DLD1 (cell line): ENCODE measurements at regions not wholly inside any gene's neighbourhood (a gene's known extent, or its start where the extent isn't known, plus 50 kb on each side); places are given as distances from the start of the nearest gene placed in this dataset.
"Not testable (repeated sequence)": the region's sequence is repeated elsewhere in the genome, so short reads cannot be mapped to it uniquely, and the experiment has no call there.

Experiments used
- in situ Hi-C: cut with HindIII; loops from 2 replicates; pipeline ENCODE4 v1.10.0; 2017; ENCODE audit warnings: low sequenced_read_pairs

DNA sequence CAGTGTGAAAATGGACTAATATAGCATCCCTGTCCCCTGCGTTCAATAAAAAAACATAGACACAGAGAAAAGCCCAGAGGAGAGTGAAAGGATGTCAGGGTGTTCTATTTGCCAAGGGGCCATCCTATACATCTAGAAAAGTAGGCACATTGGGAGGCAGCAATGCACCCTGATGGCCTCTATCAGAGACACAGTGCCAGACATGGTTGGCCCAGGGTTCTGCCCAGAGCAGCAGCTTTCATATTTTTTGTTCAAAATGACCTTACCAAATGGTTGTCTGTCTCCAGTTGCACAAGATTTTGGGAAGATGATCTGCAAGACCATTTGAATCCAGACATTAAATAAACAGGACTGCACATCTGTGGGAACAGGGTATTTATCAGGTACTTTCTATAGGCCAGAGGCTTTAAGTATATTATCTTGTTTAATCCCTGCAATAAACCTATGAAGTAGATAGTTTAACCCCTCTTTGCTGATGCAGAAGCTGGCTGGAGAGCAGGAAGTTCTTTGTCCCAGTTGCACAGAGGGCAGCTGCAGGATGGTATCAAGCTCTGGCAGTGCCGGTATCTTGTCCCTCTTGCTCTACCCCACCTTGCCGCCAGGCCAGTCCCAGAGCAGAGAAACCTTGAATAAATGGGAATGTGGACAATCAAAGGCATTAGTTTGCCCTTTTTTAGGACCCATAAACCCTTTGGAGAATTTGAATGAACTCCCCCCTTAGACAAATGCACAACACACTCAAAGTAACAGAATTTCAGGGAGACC lies 171.8 kb upstream of the PWP1 start:
- in situ Hi-C loops, result no loop called here

DNA sequence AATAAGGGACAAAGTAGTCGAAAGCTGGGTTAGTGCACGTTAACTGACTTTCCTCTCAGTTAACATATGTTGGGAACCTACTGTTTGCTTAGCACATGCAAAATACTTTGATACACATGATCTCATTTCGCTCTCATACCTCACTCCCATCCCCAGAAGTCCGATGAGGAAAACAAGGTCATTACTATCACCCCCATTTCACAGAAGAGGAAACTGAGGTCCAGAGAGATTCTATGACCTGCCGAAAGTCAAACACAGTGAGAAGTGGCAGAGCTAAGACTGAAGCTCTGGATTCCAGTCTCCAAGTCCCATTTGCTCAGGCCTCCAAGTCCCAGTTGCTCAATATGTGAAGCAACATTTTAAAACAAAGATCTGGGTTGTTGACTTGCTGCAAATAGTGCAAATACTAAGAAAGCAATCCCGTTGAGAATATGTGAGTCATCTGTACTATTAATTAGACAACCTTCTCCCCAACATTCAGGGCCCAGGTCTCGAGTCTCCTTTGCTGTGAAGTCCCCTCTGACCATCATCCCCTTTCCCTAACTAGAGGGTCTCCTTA lies 170.6 kb upstream of the PWP1 start:
- in situ Hi-C loops, result no loop called here

DNA sequence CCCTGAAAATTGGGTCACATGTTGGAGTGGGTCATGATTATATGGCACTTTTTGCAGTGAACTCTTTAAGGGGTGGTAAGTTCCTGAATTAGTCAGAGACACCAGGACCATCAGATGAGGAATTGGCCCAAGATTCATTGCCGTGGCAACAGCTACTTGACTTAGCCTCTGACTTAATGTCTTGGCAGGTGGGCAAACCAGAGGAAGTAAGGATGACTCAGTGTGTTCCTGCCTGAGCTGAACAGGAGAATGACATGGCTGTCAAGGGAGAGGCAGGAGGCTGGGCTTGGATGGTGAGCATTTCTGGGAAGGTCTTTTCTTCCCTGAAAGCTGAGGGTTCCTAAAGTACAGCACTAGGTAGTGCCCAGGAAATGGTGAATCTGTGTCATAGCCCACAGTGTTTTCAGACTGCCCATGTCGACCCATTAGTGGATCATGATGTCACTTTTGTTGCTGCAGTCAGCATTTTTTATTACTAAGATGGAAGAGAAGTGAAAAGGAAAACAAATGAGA lies 170.1 kb upstream of the PWP1 start:
- in situ Hi-C loops, result no loop called here

DNA sequence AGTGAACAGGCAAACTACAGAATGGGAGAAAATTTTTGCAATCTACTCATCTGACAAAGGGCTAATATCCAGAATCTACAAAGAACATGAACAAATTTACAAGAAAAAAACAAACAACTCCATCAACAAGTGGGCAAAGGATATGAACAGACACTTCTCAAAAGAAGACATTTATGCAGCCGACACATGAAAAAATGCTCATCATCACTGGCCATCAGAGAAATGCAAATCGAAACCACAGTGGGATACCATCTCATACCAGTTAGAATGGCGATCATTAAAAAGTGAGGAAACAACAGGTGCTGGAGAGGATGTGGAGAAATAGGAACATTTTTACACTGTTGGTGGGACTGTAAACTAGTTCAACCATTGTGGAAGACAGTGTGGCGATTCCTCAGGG lies 167.8 kb upstream of the PWP1 start:
- in situ Hi-C loops, result not testable (repeated sequence)

DNA sequence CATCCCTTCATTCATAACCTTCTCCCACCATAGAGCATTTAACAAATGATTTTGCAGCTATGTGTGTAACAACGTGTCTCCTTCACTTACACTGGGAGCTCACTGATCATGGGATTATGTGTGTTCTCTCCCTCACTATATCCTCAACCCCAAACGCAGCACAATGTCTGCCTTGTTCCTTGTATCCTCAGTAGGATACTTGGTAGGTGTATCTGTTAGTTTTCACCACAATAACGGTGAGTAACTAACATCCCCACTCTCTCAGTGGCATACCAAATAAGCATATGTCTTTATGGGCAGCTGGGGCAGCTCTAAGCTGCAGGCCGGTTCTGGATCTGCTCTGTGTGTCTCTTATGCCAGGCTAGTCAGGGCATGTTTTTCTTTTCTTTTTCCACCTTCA lies 166.7 kb upstream of the PWP1 start:
- in situ Hi-C loops, result no loop called here

DNA sequence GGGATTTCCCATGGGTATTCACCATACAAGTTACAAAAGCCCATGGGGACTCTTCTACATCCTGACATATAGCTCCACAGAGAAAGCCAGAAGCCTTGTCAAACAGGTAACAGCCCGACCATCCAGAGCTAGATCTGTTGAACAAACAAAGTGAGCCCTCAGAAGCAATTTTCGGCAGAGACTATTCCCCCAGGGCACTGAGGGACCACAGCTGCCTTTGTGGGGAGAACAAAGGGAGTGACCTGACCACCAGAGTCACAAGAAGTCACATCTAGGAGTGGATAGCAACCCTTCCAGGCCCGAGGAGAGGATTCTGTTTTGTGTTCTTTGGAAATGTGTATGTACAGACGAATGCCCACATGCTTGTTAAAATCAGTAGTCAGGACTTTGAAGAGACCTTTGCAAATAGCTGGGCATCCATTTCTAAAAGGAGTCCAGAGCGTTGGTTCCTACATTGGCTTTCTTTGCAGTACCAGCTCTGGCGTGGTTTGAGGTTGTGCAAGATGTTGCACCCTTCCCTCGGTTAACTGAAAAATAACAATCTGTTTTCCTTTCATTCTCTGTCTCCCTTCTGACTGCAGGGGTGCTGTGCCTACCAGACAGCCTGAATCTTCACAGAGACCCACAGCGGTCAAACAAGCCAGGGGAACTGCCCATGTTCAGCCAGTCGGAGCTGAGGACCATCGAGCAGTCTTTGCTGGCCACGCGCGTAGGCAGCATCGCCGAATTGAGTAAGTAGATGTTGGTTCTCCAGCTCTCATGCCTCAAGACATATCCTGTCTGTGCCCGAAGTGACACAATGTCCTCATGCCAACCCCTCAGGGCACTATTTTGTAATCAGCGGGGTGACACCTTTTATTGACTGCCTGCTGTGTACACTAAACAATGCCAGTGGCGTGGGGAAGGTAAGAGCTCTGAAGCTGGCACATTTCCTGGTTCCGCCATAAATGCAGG lies 165.4 kb upstream of the PWP1 start:
- in situ Hi-C loops, result no loop called here

DNA sequence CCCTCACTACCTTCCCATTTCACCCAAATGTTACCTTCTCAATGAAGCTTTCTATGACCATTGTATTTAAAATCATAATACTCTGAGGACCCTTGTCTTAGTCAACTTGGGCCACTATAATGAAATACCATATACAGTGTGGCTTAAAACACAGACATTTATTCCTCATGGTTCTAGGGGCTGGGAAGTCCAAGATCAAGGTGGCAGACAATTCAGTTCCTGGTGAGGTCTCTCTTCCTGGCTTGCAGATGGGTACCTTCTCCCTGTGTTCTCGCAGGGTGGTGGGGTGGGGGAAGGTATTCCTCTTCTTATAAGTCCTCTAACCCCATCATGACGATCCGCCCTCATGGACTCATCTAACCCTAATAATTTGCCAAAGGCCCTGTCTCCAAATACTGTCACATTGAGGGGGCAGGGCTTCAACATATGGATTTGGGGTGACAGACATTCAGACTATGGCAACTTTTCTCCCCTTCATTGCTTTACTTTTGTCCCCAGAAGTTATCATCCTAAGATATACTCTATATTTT lies 163.7 kb upstream of the PWP1 start:
- in situ Hi-C loops, result no loop called here

DNA sequence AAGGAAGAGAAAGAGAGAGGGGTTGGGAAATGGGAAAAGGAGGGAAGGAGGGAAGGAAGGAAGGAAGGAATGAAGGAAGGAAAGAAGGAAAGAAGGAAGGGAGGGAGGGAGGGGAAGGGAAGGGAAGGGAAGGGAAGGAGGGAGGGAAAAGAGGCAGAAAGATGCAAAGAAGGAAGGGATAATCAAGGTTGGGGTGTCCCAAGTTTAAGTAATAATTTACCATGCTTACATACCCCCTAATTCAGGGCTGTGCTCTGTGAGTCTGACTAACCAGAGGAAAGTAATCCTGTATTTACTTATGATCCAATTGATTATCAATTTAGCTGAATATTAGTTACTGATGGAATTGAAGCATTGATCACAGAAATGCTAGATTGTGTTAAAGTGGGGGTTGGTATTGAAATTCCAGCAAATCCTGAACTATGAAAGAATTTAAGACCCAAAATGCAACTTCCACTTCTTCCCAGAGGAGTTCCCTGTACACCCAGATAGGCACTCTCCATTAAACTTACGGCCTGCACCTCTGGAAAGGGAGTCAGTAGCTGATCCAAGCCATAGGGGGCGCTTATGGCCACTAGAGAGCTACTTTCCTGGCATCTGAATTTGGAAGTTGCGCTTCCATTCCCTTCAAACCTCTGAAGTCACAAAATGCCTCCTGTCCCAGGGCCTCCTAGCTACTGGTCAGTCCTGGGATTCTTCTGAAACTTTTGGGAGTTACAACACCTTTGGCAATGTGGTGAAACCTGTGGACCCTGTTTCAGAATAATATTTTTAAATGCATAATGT lies 162.7 kb upstream of the PWP1 start:
- in situ Hi-C loops, result no loop called here

DNA sequence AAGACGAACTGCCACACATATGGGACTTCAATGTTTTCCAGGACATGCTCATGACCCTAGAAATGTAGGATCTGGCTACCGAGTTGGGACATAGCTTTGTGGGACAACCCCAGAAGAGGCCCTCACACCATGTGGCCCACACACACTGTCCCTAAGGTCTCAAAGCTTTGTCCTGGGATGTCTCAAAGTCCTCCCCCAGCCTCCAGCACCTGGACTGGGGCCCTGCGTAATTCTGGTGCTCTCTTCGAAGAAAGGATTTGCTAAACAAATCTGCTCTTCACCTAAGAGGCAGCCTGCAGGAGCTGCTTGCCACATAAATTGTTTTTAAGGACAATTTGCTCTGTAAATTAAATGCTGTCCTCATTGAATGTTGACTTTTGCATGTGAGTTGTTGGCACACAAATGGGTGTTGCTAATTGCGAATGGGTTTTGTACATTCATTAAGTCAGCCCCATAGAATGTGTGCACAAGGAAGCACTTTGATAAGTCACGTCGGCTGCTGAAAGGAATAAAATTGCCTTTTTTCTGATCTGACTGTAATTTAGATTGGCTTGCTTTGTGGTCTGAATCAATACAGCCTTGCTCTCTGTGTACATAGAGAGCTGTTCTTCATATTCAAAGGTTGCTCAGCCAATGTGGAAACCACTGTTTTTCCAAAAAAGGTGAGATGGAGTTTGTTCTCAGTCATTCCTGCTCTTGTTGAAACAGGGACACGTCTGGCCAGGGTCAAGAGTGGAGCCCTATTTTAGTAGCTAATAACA lies 161.6 kb upstream of the PWP1 start:
- in situ Hi-C loops, result no loop called here

DNA sequence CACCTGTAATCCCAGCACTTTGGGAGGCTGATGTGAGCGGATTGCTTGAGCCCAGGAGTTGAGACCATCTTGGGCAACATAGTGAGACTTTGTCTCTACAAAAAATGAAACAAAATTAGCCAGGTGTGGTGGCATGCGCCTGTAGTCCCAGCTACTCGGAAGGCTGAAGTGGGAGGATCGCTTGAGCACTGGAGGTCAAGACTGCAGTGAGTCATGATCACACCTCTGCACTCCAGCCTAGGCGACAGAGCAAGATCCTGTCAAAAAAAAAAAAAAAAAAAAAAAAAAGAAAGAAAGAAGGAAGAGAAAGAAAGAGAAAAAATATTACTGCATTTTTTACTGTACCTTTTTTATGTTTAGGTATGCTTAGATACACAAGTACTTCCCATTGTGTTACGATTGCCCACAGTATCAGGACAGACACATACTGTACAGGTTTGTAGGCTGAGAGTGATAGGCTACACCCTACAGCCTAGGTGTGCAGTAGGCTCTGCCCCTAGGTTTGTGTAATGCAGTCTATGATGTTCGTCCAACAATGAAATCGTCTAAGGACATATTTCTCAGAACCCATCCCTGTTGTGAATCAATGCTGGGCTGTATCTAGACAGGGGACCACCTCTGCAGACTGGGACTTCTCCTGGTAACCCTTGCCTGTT lies 160.4 kb upstream of the PWP1 start:
- in situ Hi-C loops, result no loop called here

DNA sequence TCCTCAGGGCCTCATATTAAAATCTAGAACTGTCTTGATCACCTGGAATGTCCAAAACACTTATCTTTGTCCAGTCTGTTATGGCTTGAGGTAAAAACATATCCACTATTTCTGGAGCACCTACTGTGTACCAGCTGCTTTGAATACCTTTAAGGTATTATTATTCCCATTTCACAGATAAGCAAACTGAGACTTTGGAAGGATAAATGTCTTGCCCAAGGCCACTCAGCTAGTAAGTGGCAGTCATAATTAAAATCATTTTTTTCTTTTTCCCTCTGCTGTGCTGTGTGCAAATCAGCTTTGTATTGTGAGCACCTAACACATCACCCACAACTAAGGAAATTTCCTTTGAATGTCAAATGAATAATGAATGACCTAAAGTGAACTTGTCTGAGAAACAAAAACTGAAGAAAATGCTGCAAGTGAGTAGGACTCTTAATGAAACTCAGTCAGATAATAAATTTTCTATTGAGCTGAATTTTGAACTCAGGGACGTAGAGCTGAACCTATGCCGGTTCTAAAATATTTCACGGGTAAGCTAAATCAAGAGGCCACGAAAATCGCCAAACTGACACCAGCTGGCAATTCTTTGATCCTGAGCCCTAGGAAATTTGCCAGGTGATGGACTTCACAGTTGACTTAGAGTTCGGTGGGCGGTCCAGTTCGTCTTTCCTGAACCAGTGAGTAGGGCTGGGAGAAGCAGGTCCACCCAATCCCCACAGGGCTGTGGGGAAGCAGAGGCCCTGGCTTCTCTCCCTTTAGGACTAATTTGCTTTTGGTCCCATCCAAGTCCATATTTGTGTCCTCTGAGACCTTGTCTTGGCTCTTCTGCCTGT lies 159.7 kb upstream of the PWP1 start:
- in situ Hi-C loops, result no loop called here

DNA sequence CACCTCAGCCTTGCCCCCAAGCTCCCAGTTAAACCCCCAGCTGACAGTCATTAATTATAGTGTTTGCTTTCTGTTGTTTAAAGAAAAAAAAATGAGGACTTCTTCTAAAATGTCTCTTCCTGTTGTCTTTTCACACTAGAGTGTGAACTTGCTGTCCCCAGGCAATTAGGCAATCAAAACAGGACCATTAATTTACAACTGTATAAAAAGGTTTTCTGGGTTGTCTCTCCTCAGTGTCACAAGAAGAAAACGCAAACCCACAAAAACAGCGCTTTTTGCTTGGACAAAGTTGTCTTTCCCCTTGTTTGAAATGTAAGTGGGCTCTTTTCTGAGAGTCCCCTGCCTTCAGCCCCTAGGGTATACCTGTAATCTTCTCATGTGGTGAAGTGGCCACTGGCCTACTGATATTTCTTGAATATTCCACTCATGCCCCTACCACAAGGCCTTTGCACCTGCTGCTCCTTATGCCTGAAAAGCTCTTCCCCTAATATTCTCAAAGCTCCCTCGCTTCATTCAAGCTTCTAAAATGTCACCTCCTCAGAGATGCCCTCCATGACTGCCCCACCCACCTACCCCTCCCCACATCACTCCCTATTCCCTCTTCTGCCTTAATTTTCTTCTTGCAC lies 158.9 kb upstream of the PWP1 start:
- in situ Hi-C loops, result no loop called here

DNA sequence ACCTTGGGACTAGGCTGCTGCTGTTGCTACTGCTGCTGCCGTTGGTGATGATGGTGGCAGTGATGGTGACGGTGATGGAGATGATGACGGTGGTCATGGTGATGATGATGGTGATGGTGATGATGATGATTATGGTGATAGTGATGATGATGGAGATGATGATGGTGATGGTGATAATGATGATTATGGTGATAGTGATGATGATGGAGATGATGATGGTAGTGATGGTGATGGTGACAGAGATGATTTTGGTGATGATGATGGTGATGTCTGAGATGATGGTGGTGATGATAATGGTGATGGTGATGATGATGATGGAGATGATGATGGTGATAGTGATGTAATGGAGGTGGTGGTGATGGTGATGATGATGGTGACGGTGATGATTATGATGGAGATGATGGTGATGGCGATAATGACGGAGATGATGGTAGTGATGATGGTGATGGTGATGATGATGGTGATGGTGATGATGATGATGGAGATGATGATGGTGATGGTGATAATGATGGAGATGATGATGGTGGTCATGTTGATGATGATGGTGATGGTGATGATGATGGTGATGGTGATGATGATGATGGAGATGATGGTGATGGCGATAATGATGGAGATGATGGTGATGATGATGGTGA lies 156.8 kb upstream of the PWP1 start:
- in situ Hi-C loops, result no loop called here

DNA sequence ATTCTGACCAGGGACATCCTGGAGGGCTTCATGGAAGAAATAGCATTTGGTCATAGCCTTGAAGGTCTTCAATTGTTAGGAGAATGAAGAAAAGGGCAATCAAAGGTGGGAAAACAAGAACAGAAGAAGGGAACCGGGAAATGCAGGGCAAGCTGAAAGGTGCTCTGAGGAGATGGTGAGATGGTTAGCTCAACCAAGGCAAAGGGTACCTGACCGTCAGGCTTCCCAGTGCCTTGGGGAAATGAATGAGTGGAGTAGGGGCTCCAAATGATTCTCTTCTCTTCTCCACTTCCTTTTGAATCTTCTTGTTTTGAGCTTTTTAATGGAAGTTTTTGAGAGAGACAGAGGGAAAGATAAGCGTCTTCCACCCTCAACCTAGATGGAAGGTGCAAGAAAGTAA lies 155.6 kb upstream of the PWP1 start:
- in situ Hi-C loops, result no loop called here

DNA sequence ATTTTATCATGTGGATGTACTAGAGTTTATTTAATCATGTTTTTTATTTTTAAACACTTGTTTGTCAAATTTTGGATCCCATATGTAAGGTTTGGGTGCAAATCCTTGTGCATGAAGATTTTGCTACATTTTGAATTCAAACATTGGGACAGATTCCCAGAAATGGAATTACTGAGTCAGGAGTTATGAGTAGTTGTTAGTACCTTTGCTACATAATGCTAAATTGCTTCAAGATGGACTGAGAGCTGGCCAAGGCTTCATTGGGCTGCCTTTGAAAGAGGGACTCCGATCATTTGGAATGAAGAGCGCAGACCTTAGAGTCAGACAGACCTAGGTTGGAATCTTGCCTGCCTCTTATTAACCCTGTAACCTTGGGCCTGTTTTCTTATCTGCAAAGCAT lies 154.9 kb upstream of the PWP1 start:
- in situ Hi-C loops, result no loop called here

DNA sequence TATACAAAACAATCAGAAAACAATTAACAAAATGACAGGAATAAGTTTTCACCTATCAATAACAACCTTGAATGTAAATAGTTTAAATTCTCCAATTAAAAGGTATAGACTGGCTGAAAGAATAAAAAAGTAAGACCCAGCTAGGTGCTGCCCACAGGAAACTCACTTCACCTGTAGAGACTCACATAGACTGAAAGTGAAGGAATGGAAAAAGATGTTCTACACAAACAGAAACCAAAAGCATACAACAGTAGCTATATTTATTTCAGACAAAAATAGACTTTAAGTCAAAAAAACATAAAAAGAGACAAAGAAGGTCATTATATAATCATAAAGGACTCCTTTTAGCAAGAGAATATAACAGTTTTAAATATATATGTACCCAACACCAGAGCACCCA lies 152.4 kb upstream of the PWP1 start:
- in situ Hi-C loops, result no loop called here

DNA sequence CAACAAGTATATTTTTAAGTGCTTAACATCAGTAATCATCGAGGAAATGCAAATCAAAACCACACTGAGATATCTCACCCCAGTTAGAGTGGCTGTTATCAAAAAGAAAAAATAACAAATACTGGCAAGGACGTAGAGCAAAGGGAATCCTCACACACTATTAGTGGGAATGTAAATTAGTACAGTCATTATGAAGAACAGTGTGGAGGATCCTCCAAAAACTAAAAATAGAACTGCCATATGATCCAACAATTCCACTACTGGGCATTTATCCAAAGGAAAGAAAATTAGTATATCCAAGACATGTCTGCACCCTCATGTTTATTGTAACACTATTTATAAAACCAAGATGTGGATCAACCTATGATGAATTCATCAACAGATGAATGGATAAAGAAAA lies 149.0 kb upstream of the PWP1 start:
- in situ Hi-C loops, result no loop called here
